ENCODE measurements at regions not wholly inside any gene's neighbourhood (a gene's known extent, or its start where the extent isn't known, plus 50 kb on each side); places are given as distances from the start of the nearest gene placed in this dataset.

DNA sequence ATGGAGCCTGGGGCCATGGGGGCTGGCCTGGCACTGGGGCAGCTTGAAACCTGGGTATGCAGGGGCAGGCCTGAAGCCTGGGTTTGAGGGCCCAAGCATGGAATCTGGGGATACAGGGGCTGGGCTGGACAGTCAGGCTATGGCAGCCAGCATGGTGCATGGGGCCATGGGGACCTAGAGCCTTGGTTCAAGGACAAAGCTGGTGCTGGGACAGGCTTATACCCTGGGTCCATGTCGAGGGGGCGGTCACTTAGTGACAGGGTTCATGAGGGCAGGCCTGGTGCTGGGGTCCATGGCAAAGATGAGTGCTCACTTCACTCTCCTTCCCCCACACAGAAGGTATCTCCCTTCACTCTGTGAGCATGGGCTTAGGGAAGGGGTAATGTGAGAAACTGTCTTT, 116.2 kb downstream of the BBS10 start:
- TF ChIP-seq POLR2AphosphoS5 (IDR thresholded peaks at IDR 0.05; ENCODE audit: borderline replicate concordance, low read depth, low read length) (no peak), FOXP2 (optimal IDR thresholded peaks at IDR 0.05; ENCODE audit: control extremely low read depth, extremely low read length, insufficient read depth) (no peak), EZH2 (IDR thresholded peaks at IDR 0.05) (no peak)
